ENCODE measurements at regions not wholly inside any gene's neighbourhood (a gene's known extent, or its start where the extent isn't known, plus 50 kb on each side); places are given as distances from the start of the nearest gene placed in this dataset.

DNA sequence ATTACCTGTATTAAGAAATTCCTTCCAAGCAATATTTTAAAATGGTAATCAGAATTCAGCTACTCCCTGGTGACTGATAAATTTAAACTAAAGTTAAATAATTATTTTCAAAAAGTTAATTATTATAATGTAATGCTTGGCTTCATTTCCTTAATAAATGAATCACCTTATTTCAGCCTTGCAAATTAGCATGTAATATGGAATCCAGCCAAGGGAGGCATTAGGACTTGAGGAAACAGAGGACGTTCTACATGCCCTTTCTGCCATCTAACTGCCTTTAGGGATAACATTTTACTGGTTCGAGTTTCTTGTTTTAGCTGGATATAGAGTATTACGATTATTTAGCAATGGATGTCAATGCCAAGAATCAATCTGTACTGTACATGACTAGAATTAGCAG, 636.3 kb downstream of the TSN start:
- peaks cover 17% of the 10 kb centered on the region; the same call in 1 of the 2 replicates for H3K9me3 ChIP-seq (ENCODE audit: insufficient read depth, low read length)
- peaks cover 10% of the 10 kb centered on the region for H3K36me3 ChIP-seq (replicated peaks; ENCODE audit: low read depth, low read length)
- no peaks in the 10 kb centered on the region for H3K79me2 ChIP-seq (ENCODE audit: low read length)
- TF ChIP-seq, protein P1, sequence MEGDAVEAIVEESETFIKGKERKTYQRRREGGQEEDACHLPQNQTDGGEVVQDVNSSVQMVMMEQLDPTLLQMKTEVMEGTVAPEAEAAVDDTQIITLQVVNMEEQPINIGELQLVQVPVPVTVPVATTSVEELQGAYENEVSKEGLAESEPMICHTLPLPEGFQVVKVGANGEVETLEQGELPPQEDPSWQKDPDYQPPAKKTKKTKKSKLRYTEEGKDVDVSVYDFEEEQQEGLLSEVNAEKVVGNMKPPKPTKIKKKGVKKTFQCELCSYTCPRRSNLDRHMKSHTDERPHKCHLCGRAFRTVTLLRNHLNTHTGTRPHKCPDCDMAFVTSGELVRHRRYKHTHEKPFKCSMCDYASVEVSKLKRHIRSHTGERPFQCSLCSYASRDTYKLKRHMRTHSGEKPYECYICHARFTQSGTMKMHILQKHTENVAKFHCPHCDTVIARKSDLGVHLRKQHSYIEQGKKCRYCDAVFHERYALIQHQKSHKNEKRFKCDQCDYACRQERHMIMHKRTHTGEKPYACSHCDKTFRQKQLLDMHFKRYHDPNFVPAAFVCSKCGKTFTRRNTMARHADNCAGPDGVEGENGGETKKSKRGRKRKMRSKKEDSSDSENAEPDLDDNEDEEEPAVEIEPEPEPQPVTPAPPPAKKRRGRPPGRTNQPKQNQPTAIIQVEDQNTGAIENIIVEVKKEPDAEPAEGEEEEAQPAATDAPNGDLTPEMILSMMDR (IDR thresholded peaks at IDR 0.05; ENCODE audit: low read depth, low read length), result no peak
- no peak overlapping the region for H2AFZ ChIP-seq (ENCODE audit: low read depth, low read length)
- H3K9ac ChIP-seq (ENCODE audit: low read length), result no peak overlapping the region
- H3K4me1 ChIP-seq (ENCODE audit: low read length), result no peaks in the 10 kb centered on the region
- H3K27me3 ChIP-seq (ENCODE audit: low read depth, low read length), result no peaks in the 10 kb centered on the region
- H3K4me2 ChIP-seq (ENCODE audit: low read length), result no peak overlapping the region
- H4K20me1 ChIP-seq (ENCODE audit: insufficient read depth, low read length), result no peaks in the 10 kb centered on the region
- no peak overlapping the region for H3K4me3 ChIP-seq (ENCODE audit: low read length)
- H3K27ac ChIP-seq (ENCODE audit: low read length), result no peak overlapping the region

DNA sequence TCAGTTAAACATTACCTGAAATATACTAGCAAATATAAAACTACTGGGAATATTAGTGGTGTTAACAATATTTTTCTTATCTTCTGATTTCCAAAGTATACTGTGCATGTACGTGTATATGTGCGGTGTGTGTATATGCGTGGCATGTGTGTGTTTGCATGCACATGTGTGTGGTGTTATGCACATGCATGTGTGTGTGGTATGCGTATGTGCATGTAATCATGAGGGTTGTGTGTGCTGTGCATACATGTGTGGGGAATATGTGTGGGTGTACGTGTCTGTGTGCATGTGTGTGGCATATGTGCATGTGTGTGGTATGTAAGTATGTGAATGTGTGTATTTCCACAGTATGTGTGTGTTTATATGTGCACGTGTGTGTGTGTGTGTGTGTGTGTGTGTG, 640.2 kb downstream of the TSN start:
- H4K20me1 ChIP-seq (ENCODE audit: insufficient read depth, low read length), result no peaks in the 10 kb centered on the region
- H3K27me3 ChIP-seq (ENCODE audit: low read depth, low read length), result no peaks in the 10 kb centered on the region

DNA sequence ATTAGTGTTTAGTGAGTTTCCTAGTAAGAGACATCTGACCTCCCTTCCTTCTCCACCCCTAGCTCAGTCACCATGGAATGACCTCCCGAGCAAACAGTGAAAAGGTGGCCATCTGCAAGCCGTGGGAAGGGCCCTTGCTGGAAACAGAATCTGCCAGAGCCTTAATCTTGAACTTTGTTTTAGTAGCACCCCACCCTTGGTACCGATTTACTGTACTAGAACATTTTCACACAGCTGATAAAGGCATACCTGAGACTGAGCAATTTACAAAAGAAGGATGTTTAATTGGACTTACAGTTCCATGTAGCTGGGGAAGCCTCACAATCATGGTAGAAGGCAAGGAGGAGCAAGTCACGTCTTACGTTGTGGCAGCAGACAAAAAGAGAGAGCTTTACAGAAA, 655.8 kb downstream of the TSN start:
- no peak overlapping the region for H3K9ac ChIP-seq (ENCODE audit: low read length)
- no peak overlapping the region for H2AFZ ChIP-seq (ENCODE audit: low read depth, low read length)
- H3K27me3 ChIP-seq (ENCODE audit: low read depth, low read length), result no peaks in the 10 kb centered on the region
- H3K36me3 ChIP-seq (replicated peaks; ENCODE audit: low read depth, low read length), result no peaks in the 10 kb centered on the region
- no peaks in the 10 kb centered on the region for H3K4me1 ChIP-seq (ENCODE audit: low read length)
- H3K4me3 ChIP-seq (ENCODE audit: low read length), result no peak overlapping the region
- TF ChIP-seq, protein P1 (IDR thresholded peaks at IDR 0.05; ENCODE audit: low read depth, low read length), result no peak
- TF ChIP-seq EZH2phosphoT487 (IDR thresholded peaks at IDR 0.05; ENCODE audit: low read depth), result no peak
- H4K20me1 ChIP-seq (ENCODE audit: insufficient read depth, low read length), result no peaks in the 10 kb centered on the region
- H3K79me2 ChIP-seq (ENCODE audit: low read length), result no peaks in the 10 kb centered on the region
- no peak overlapping the region for H3K27ac ChIP-seq (ENCODE audit: low read length)
- no peaks in the 10 kb centered on the region for H3K9me3 ChIP-seq (ENCODE audit: insufficient read depth, low read length)
- H3K4me2 ChIP-seq (ENCODE audit: low read length), result no peak overlapping the region

More for the DNA sequence above, 640.2 kb downstream of the TSN start:
- Histone ChIP-seq H3K27ac (ENCODE audit: low read length) (no peak overlapping the region), H3K4me1 (ENCODE audit: low read length) (no peaks in the 10 kb centered on the region), H3K79me2 (ENCODE audit: low read length) (no peaks in the 10 kb centered on the region), H3K36me3 (replicated peaks; ENCODE audit: low read depth, low read length) (no peaks in the 10 kb centered on the region), H3K4me2 (ENCODE audit: low read length) (no peak overlapping the region), H3K4me3 (ENCODE audit: low read length) (no peak overlapping the region), H2AFZ (ENCODE audit: low read depth, low read length) (no peak overlapping the region), H3K9me3 (ENCODE audit: insufficient read depth, low read length) (no peaks in the 10 kb centered on the region), H3K9ac (ENCODE audit: low read length) (no peak overlapping the region)
- no peak for TF ChIP-seq EZH2phosphoT487 (IDR thresholded peaks at IDR 0.05; ENCODE audit: low read depth)
- TF ChIP-seq, protein P1 (IDR thresholded peaks at IDR 0.05; ENCODE audit: low read depth, low read length), result no peak

DNA sequence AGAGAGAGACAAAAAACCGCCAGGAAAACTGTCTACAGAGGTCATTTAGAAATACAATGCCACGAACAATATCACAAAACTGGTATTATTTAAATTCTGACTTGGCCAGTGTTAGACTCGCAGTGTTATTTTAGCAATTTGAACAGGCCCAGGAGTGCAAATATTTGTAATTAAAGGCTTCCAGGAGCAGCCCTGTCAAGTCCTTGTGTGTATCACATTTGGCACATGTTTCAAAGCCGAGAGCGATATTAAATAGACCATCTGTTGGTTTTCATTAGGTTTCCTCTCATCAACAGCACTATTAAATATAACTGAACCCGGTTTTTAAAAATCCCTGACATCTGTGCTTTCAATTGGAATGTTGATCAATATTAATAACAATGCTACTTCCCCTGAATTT, 656.9 kb downstream of the TSN start:
- H3K4me3 ChIP-seq (ENCODE audit: low read length), result no peak overlapping the region
- no peak overlapping the region for H3K9ac ChIP-seq (ENCODE audit: low read length)
- no peaks in the 10 kb centered on the region for H4K20me1 ChIP-seq (ENCODE audit: insufficient read depth, low read length)
- H3K9me3 ChIP-seq (ENCODE audit: insufficient read depth, low read length), result no peaks in the 10 kb centered on the region
- H3K4me1 ChIP-seq (ENCODE audit: low read length), result no peaks in the 10 kb centered on the region
- H2AFZ ChIP-seq (ENCODE audit: low read depth, low read length), result no peak overlapping the region
- no peak overlapping the region for H3K27ac ChIP-seq (ENCODE audit: low read length)
- H3K4me2 ChIP-seq (ENCODE audit: low read length), result no peak overlapping the region
- no peaks in the 10 kb centered on the region for H3K36me3 ChIP-seq (replicated peaks; ENCODE audit: low read depth, low read length)
- TF ChIP-seq, protein P1 (IDR thresholded peaks at IDR 0.05; ENCODE audit: low read depth, low read length), result no peak
- TF ChIP-seq EZH2phosphoT487 (IDR thresholded peaks at IDR 0.05; ENCODE audit: low read depth), result no peak
- no peaks in the 10 kb centered on the region for H3K79me2 ChIP-seq (ENCODE audit: low read length)
- H3K27me3 ChIP-seq (ENCODE audit: low read depth, low read length), result no peaks in the 10 kb centered on the region

All from OCI-LY3 (cell line).